ENCODE measurements at regions not wholly inside any gene's neighbourhood (a gene's known extent, or its start where the extent isn't known, plus 50 kb on each side); places are given as distances from the start of the nearest gene placed in this dataset.

DNA sequence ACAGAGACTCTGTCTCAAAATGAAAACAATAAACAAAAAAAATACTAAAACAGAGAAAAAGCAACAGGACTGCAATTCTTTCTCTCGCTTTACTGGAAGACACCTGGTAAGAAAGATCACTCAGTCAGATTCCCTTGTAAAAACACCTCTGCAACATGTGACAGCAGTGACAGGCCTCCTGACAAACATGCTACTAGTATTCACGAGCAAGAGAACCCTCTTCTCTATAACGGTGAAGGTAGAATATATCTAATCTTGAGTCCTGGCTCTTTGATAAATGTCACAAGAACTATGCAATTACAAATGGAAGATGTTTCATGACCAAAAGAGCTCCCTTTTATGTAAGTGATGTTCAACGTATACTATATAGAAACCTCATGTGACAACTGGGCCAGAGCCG, 986.7 kb upstream of the LRRN3 start:
- in situ Hi-C loops (cut with MboI; ENCODE audit: low sequenced_read_pairs), result no loop called here

DNA sequence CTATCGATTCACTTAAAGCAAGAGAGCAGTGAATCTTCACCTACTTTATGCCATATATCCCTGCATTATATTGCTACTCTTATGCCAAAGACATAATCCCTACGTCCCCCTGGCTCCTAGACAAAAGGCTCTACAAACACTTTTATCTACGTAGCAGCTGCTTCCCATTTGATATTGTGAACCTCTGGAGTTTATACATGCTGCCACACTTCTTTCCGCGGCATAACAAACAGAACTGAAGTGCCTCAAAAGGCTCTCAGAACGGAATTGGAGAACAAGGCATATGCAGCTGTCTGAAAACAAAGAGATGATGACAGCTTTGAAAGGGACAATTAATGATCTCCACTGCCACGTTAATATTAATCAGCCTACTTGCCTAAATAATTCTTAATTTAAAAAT, 985.6 kb upstream of the LRRN3 start:
- no peaks in the 10 kb centered on the region for H3K9me3 ChIP-seq
- H3K36me3 ChIP-seq (replicated peaks), result no peaks in the 10 kb centered on the region
- no peaks in the 10 kb centered on the region for H3K4me1 ChIP-seq
- DNase-seq (ENCODE audit: low spot score in 2 of 2), result peak in 1 of 2 experiments; percentile 22
- in situ Hi-C loops (cut with MboI; ENCODE audit: low sequenced_read_pairs), result no loop called here
- H3K4me3 ChIP-seq, result no peak overlapping the region
- H3K27me3 ChIP-seq (ENCODE audit: low read depth), result no peaks in the 10 kb centered on the region

More for the DNA sequence above, 986.7 kb upstream of the LRRN3 start:
- H3K27me3 ChIP-seq (ENCODE audit: low read depth), result no peaks in the 10 kb centered on the region
- H3K4me3 ChIP-seq, result no peak overlapping the region
- H3K4me1 ChIP-seq, result no peaks in the 10 kb centered on the region
- no peaks in the 10 kb centered on the region for H3K36me3 ChIP-seq (replicated peaks)
- DNase-seq (ENCODE audit: low spot score in 2 of 2), result no peak
- no peaks in the 10 kb centered on the region for H3K9me3 ChIP-seq

DNA sequence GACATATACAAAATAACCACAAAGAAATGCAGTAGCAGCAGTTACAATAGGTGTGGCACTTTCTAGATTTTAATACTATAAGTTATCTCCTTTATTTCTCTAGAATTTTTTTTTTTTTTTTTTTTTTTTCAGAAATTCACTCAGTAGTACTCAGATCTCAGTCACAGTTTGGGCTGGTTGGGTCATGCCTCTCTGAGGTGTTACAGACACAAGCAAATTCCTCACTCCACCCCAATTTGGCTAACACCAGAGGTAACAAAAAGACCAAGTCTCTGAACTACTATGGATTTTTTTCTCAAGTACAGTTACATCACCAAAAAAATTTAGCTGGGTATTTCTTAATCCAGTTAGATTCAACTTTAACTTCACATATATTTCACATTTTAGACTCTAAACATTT, 985.1 kb upstream of the LRRN3 start:
- DNase-seq (ENCODE audit: low spot score in 2 of 2), result no peak
- Histone ChIP-seq H3K4me3 (no peak overlapping the region), H3K36me3 (replicated peaks) (no peaks in the 10 kb centered on the region), H3K9me3 (no peaks in the 10 kb centered on the region), H3K4me1 (no peaks in the 10 kb centered on the region), H3K27me3 (ENCODE audit: low read depth) (no peaks in the 10 kb centered on the region)
- in situ Hi-C loops (cut with MboI; ENCODE audit: low sequenced_read_pairs), result no loop called here

DNA sequence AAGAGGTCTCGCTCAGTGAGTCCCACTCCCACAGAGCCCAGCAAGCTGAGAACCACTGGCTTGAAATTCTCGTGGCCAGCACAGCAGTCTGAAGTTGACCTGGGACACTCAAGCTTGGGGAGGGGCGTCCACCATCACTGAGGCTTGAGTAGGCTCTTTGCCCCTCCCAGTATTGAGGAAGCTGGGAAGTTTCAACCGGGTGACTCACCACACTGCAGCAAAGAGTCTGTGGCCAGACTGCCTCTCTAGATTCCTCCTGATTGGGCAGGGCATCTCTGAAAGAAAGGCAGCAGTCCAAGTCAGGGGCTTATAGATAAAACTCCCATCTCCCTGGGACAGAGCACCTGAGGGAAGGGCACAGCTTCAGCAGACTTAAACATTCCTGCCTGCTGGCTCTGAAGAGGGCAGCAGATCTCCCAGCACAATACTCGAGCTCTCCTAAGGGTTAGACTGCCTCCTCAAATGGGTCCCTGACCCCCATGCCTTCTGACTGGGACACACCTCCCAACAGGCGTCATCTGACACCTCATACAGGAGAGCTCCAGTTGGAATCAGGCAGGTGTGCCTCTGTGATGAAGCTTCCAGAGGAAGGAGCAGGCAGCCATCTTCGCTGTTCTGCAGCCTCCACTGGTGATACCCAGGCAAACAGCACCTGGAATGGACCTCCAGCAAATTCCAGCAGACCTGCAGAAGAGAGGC, 970.9 kb upstream of the LRRN3 start:
- in situ Hi-C loops (cut with MboI; ENCODE audit: low sequenced_read_pairs), result no loop called here
- Histone ChIP-seq H3K4me1 (no peaks in the 10 kb centered on the region; the same call in 1 of the 2 replicates), H3K27me3 (ENCODE audit: low read depth) (no peaks in the 10 kb centered on the region), H3K36me3 (replicated peaks) (no peaks in the 10 kb centered on the region), H3K9me3 (no peaks in the 10 kb centered on the region), H3K4me3 (no peak overlapping the region)
- no peak for DNase-seq (ENCODE audit: low spot score in 2 of 2)

DNA sequence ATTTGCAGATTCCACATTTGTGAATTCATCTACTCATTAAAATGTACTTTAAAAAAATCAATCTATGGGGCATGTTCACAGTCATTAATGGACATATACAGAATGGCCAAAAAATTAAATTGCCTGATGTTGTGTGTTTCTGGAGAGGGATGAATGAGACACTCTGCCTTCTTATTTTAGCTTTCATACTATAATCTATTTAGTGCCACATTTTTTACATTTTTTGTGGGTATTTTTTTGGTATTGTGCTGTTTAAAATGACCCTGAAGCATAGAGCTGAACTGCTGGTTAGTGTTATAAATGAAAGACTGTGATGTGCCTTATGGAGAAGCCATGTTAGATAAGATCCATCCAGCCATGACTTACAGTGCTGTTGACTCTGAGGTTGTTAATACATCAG, 961.8 kb upstream of the LRRN3 start:
- Histone ChIP-seq H3K36me3 (replicated peaks) (no peaks in the 10 kb centered on the region), H3K27me3 (ENCODE audit: low read depth) (no peaks in the 10 kb centered on the region), H3K4me1 (no peaks in the 10 kb centered on the region), H3K4me3 (no peak overlapping the region), H3K9me3 (no peaks in the 10 kb centered on the region)
- no peak for DNase-seq (ENCODE audit: low spot score in 2 of 2)
- in situ Hi-C loops (cut with MboI; ENCODE audit: low sequenced_read_pairs), result no loop called here

DNA sequence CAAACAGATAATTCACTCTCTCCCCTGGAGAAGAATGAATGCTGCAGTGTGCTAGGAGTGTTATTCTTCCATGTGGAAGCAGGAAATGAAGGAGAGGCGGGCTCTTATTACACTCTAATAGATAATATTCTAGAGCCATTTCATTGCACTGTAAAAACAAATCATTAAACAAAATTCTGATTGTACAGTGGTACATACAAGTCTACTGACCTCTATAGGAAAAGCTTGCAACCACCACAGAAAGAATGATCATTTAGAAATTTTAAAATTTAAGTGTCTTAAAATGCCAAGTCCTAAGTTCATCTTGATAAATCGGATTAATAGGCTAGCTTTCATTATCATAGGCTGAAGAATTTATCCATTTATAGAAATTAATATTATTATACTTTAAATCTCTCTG, 960.3 kb upstream of the LRRN3 start:
- Histone ChIP-seq H3K9me3 (no peaks in the 10 kb centered on the region), H3K27me3 (ENCODE audit: low read depth) (no peaks in the 10 kb centered on the region; the same call in 1 of the 2 replicates), H3K4me3 (no peak overlapping the region), H3K4me1 (no peaks in the 10 kb centered on the region), H3K36me3 (replicated peaks) (no peaks in the 10 kb centered on the region)
- in situ Hi-C loops (cut with MboI; ENCODE audit: low sequenced_read_pairs), result no loop called here
- no peak for DNase-seq (ENCODE audit: low spot score in 2 of 2)

DNA sequence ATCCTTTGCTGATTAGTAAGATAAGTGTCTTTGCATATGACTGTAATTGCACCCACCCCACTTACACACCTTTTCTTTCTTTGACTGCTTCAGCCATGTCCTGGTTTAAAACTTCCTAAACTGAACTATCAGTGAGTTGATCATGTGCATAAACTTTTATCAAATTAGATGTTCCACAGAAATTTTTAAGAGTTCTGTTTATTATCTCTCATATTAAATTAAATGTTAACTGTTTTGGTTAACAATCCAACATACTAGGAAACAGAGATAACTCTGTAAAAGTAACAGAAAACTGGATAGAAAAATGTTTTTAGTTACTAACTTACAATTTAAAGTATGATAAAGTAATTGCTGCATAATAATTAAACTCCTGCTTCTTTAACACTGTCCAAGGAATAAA, 959.6 kb upstream of the LRRN3 start:
- no peak for DNase-seq (ENCODE audit: low spot score in 2 of 2)
- Histone ChIP-seq H3K4me1 (no peaks in the 10 kb centered on the region), H3K9me3 (no peaks in the 10 kb centered on the region), H3K27me3 (ENCODE audit: low read depth) (no peaks in the 10 kb centered on the region; the same call in 1 of the 2 replicates), H3K36me3 (replicated peaks) (no peaks in the 10 kb centered on the region), H3K4me3 (no peak overlapping the region)
- in situ Hi-C loops (cut with MboI; ENCODE audit: low sequenced_read_pairs), result no loop called here

DNA sequence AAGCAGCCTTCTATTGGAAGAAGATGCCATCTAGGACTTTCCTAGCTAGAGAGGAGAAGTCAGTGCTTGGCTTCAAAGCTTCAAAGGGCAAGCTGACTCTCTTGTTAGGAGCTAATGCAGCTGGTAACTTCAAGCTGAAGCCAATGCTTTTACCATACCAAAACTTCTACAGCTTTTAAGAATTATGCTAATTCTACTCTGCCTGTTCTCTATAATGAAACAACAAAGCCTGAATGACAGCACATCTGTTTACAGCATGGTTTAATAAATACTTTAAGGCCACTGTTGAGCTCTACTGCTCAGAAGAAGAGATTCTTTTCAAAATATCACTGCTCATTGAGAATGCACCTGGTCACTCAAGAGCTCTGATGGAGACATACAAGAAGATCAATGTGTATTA, 951.9 kb upstream of the LRRN3 start:
- in situ Hi-C loops (cut with MboI; ENCODE audit: low sequenced_read_pairs), result no loop called here
- no peaks in the 10 kb centered on the region; the same call in 1 of the 2 replicates for H3K27me3 ChIP-seq (ENCODE audit: low read depth)
- no peak overlapping the region for H3K4me3 ChIP-seq
- no peaks in the 10 kb centered on the region for H3K36me3 ChIP-seq (replicated peaks)
- no peaks in the 10 kb centered on the region for H3K9me3 ChIP-seq
- DNase-seq (ENCODE audit: low spot score in 2 of 2), result no peak
- no peaks in the 10 kb centered on the region for H3K4me1 ChIP-seq

DNA sequence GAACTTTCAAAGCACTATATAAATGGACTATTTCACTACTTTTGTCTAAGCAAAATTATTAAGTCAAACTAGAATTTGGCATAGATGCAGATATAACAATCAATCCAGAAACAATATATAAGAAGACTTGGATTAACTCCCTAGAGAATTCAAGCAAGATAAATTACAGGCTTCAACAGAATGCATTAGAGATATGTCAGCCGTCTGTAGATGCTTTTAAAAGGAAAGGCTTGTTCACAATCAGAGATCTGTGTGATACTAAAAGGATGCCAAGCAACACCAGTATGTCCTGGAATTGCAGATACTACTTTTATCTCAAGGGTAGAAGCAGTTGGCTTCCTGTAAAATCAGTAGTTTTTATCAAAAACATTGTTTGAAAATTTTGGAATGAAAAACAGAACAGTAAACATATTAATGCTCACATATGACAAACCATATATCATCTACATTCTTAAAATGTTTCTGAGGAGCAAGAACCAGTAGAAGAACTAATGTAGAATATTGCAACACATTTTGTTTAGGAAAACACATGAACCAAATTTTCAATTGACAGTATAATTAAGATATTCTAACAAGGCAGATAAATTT, 947.9 kb upstream of the LRRN3 start:
- H3K9me3 ChIP-seq, result no peaks in the 10 kb centered on the region
- no peaks in the 10 kb centered on the region for H3K4me1 ChIP-seq
- H3K36me3 ChIP-seq (replicated peaks), result no peaks in the 10 kb centered on the region
- no peak overlapping the region for H3K4me3 ChIP-seq
- no peak for DNase-seq (ENCODE audit: low spot score in 2 of 2)
- in situ Hi-C loops (cut with MboI; ENCODE audit: low sequenced_read_pairs), result no loop called here
- H3K27me3 ChIP-seq (ENCODE audit: low read depth), result no peaks in the 10 kb centered on the region

DNA sequence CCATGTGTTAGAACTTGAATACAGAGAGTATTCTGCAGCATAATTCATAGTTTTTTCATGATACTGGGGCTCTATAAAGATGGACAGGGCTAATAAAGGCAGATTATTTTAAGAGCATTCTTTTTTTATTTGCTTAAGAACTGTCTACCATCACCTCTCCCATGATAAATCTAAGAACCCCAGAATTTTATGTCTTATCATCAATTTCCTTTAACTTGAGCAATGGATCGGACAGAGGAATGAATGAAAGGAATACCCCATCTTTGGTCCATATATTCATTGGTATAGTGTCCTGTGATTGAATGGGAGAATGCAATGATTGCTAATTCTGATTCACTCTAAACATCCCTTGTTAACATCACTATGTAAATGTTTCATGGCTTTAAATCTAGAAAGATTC, 946.3 kb upstream of the LRRN3 start:
- in situ Hi-C loops (cut with MboI; ENCODE audit: low sequenced_read_pairs), result no loop called here
- no peaks in the 10 kb centered on the region for H3K9me3 ChIP-seq

DNA sequence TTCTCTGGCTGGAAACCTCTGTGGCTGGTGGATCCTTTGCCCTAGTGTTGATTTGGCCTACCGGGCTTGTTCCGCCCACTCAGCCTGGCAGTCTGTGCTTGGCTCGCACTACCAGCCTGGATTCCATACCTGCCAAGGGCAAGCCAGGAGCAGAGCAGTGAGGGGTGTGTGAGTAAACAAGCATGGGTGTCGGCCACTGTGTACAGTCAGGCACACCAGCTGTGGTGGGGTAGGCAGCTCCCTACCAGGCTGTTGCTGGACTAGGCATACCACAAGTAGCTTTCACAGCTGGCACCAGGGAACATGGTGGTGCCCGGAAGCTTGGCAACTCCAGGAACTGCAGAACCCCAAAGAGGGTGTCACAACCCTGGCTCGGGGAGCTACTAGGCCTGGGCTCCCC, 942.9 kb upstream of the LRRN3 start:
- Histone ChIP-seq H3K27me3 (ENCODE audit: low read depth) (no peaks in the 10 kb centered on the region), H3K36me3 (replicated peaks) (no peaks in the 10 kb centered on the region), H3K4me3 (no peak overlapping the region), H3K4me1 (no peaks in the 10 kb centered on the region), H3K9me3 (no peaks in the 10 kb centered on the region)
- in situ Hi-C loops (cut with MboI; ENCODE audit: low sequenced_read_pairs), result no loop called here
- DNase-seq (ENCODE audit: low spot score in 2 of 2), result no peak

More for the DNA sequence above, 946.3 kb upstream of the LRRN3 start:
- Histone ChIP-seq H3K36me3 (replicated peaks) (no peaks in the 10 kb centered on the region), H3K27me3 (ENCODE audit: low read depth) (no peaks in the 10 kb centered on the region), H3K4me1 (no peaks in the 10 kb centered on the region), H3K4me3 (no peak overlapping the region)
- no peak for DNase-seq (ENCODE audit: low spot score in 2 of 2)

DNA sequence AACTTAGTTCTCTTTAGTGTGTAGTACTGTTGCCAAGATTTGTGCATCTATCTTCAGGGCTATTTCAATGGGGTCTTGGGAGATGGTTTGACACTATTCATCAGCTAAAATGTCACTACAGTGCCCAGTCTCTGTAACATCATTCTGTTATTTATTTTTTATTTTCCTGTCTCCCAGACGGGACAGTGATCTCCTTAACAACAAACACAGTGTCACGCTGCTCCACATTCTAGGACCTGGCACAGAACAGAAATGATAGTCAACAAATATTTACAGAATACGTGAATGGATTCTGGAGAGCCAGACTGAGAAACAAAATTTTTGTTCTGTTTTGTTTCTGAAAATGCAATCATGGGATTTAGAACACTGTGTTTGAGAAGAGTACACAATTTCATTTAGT, 937.7 kb upstream of the LRRN3 start:
- DNase-seq (ENCODE audit: low spot score in 2 of 2), result no peak
- no peak overlapping the region for H3K4me3 ChIP-seq
- no peaks in the 10 kb centered on the region for H3K36me3 ChIP-seq (replicated peaks)
- no peaks in the 10 kb centered on the region for H3K27me3 ChIP-seq (ENCODE audit: low read depth)
- in situ Hi-C loops (cut with MboI; ENCODE audit: low sequenced_read_pairs), result no loop called here
- H3K9me3 ChIP-seq, result no peaks in the 10 kb centered on the region
- H3K4me1 ChIP-seq, result peaks cover 6% of the 10 kb centered on the region

DNA sequence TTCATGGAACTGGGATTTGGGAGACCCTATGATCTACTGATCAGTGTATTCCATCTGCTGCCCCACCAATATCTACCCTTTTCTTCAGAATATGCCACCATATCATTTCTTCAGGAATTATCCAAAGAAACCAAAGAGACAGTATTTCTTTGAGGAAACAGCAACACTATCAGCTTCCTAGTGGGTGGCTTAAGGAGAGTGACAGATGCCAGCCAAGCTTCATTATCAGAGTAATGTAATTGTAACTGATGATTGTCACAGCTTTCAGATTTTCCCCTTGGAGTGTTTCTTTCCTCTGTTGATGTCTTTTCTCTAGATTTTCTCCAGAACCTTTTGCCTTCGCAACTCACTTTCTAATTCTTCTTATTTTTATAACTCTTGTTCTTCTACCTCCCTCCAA, 934.4 kb upstream of the LRRN3 start:
- in situ Hi-C loops (cut with MboI; ENCODE audit: low sequenced_read_pairs), result no loop called here
- no peaks in the 10 kb centered on the region for H3K9me3 ChIP-seq

DNA sequence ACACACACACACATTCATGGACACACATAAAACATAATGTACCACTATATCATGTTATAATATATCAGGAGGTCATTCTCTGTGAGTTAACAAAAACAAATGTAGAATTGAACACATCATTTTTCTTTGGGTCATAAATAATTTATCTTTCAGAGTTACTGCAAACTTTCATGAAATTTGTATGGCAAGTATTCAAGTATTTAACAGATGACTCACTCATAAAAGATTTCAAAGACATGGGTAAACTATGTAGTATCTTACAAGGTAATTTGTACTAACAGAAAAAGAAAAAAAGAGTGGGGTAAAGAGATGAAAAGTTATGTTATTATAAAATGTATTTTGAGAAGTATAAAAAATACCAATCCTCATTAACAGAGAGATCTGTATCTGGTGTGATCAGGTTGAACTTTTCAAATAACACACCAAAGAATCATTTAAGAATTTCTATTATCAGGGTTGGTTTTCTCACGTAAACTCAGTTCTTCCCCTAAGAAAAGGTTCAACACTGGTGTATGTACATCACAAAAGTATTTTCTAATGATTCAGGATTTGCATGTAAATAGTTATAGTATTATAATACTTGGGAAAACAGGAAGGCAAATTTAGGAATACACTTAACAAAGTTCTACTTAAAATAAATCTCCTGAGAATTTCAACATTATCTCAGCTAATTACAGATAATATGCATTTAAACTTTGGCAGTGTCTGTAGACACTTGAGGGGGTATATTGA, 933.1 kb upstream of the LRRN3 start:
- no peak overlapping the region for H3K4me3 ChIP-seq
- peaks cover 6% of the 10 kb centered on the region for H3K4me1 ChIP-seq
- no peaks in the 10 kb centered on the region for H3K36me3 ChIP-seq (replicated peaks)
- in situ Hi-C loops (cut with MboI; ENCODE audit: low sequenced_read_pairs), result no loop called here
- H3K27me3 ChIP-seq (ENCODE audit: low read depth), result no peaks in the 10 kb centered on the region
- DNase-seq (ENCODE audit: low spot score in 2 of 2), result peak in 1 of 2 experiments; percentile 86
- no peaks in the 10 kb centered on the region for H3K9me3 ChIP-seq

More for the DNA sequence above, 934.4 kb upstream of the LRRN3 start:
- no peak overlapping the region for H3K4me3 ChIP-seq
- no peaks in the 10 kb centered on the region for H3K36me3 ChIP-seq (replicated peaks)
- DNase-seq (ENCODE audit: low spot score in 2 of 2), result no peak
- no peaks in the 10 kb centered on the region for H3K27me3 ChIP-seq (ENCODE audit: low read depth)
- peaks cover 6% of the 10 kb centered on the region for H3K4me1 ChIP-seq
